HG03103 (cell line): ENCODE measurements at regions not wholly inside any gene's neighbourhood (a gene's known extent, or its start where the extent isn't known, plus 50 kb on each side); places are given as distances from the start of the nearest gene placed in this dataset.

Experiments used
- ATAC-seq: cut with Tn5 transposase; IDR thresholded peaks from one replicate; pipeline ENCODE4 v1.9.1; 2021; ENCODE audit warnings: low read depth; ENCODE audit not compliant: unreplicated experiment

DNA sequence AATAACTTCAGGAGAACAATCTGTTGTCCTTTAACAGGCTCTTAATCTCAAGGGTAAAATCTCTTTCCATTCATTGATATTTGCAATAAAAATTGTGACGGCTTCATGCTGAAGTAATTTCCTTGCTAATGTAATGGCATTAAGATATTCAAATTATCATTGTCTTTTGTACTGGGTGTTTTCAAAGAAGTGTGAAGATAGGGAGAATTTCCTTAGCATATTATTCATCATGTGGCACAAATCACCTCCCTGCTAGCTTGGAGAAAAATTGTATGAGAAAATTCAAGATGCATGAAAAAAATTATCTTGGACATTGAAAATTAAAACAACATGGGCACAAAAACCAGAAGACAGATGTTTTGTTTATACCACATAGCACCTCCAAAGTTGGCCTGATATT is 63.6 kb upstream of the ARID2 start:
- no peak for ATAC-seq

DNA sequence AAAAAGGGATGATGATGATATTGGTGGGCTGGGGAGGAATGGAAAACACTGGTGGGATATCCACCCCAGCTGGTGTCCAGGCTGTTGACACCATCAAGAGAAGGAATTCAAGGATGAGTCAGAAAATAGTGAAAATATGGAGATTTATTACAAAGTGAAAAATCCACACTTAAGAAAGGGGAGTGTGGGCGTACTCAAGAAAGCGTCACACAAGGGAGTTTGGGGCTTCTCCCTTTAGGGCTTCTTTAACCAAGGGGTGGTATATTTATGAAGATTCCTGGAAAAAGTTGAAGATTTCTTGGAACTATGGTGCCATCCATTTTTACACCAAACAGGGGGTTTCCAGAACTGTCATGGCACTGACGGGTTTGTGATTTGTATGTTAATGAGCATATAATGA is 63.1 kb upstream of the ARID2 start:
- no peak for ATAC-seq

DNA sequence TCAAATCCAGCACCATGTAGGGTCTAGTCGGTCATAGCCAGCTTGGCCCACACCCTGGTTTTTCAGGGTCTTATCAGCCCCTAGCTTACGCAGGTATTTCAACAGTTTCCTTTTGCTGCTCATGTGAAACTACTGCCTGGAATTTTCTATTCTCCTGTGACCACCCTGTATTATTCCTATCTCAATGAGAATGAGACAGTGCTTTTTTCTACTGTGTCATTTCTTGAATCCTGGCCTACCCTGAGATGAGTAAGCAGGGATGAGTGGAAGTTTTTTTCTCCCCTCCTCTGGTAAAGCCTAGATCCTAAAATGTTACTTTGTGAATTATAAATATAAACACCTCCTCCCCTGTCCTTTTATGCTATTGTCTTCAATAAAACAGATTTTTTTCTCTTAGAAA is 62.7 kb upstream of the ARID2 start:
- ATAC-seq, result no peak

DNA sequence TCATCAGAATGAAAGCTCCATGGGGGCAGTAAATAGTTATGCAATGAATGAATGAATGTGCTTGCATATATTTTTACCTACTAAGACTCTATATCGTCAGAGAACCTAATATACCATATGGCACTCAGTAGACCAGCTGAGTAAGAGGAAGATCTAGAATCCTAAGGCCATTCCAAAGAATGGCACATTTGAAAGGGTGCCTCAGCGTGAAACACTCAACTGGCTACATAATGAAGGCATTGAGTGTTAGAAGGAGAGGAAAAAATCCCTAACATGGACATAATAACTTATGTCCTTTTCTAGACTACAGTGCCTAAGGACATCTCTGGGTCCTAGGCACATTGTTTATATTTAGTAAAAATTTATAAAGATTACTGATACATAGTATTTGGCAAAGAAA is 61.7 kb upstream of the ARID2 start:
- no peak for ATAC-seq

DNA sequence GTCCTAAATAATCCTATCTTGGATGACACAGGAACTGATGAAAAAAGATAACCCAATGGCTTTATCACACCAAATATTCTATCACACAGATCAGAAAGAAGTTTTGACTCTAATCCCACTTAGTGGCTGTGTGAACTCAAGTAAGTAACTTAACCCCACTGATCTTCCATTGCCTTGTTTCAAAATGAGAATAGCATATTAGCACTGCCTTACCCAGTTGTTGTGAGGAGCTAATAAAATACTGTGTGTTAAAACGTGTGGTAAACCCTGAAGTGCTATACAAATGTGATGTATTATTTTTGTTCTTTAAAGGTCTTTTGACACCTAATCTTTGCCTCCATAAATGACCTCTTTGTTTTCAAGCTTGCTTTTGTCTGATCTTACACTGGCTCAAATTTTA is 60.9 kb upstream of the ARID2 start:
- ATAC-seq, result no peak

DNA sequence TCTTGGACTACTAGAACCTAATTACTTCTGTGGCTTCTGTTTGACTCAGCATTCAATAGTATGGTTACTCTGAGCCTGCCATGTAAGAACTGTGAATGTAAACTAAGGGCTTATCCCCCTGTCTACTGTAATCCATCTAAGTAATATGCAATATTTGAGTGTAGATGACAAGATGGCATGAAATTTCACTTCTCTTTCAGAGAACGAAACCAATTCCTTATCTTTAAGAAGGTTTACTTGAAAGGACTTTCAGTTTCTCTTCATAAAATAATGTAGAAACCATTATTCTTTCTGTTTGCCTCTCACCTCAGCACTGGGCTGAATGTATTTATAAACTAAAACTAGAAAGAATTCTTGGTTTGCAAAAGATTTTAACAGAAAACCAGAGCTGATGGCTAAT is 60.4 kb upstream of the ARID2 start:
- peak; percentile 67 for ATAC-seq

DNA sequence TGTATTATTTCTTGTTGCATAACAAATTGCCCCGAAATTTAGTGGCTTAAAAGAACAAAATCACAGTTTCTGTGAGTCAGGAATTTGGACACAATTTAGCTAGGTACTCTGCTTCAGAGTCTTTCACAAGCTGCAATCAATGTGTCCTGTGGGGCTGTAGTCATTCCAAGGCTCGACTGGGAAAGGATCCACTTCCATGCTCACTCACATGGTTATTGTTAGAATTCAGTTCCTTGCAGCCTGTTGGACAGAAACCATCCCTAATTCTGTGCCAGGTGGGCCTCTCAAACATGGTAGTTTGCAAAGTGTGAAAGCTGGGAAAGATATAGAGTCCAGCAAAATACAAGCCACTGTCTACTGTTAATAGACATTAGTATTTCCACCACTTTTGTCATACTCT is 59.7 kb upstream of the ARID2 start:
- ATAC-seq, result no peak

DNA sequence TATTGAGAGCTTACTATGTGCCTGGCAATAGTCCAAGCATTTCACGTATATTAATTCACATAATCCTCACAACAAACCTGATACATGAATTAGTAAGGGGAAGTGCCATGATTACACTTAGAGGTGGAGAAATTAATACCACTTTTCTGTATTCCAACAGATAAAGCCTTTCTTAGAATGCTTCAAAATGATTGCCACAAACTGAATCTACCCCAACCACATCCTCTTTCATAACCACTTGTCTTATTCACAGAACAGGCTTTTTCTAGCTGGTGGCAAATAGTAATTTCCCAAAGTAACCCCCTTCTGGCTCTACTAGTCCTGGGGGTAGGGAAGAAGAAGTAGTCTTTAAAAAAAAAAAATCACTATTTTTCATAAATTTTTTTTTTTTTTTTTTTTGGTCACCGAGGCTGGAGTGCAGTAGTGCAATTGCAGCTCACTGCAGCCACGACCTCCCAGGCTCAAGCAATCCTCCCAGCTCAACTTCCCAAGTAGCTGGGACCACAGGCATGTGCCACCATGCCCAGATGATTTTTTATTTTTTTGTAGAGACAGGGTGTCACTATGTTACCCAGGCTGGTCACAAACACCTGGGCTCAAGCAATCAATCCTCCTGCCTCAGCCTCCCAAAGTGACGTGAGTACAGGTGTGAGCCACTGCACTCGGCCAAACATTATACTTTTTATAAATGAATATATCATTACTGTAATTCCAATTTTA is 59.0 kb upstream of the ARID2 start:
- ATAC-seq, result peak; percentile 66

DNA sequence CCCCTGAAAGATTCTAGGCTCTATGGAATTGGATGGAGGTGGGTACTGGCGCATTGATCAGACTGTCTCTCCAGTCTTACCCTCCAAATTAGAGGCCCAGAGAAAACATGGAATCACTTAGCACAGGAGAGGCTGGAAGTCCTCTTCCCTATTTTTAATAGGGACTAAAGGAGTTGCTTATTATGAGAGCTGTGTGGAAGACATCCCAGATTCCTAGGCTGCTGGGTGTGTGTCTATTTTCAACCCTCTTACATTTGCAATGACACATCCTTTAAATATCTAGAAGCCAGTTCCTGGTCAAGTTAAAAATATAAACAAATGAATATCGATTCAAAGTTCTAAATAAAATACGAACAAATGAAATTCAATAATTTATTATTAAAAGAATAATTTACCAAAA is 58.3 kb upstream of the ARID2 start:
- ATAC-seq, result no peak

DNA sequence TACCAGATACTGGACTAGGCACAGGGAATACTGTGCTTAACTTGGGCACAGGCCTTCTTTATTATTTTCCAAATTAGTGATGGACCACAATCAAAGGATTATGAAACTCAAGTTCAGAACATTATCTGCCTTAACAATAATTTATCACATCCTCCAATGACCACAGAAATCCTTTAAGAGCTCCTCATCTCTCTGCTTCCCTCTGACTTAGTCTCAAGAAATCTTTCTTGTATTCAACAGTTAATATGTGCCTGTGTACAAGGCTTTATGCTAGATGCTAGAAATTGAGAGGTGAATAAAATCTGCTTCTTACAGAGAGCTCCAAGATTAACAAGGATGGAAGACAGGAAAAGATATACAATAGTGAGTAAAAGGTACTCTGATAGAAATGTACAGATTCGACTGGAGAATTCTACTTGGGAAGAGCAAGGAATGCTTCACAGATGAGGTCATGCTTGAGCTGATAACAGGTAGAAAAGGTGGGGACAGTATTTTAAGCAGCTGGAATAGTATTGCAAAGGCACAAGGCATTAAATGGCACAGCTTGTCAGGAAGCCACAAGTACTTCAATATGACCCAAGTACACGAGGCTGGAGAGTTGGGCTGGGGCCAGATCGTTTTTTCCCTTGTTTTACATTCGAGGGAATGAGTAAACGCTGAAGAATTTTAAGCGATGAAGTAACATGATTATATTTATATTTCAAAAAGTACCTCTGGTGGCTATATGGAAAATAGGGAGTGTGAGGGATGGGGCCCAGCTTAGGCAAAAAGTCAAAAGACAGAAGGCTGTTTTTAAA is 55.1 kb upstream of the ARID2 start:
- no peak for ATAC-seq

DNA sequence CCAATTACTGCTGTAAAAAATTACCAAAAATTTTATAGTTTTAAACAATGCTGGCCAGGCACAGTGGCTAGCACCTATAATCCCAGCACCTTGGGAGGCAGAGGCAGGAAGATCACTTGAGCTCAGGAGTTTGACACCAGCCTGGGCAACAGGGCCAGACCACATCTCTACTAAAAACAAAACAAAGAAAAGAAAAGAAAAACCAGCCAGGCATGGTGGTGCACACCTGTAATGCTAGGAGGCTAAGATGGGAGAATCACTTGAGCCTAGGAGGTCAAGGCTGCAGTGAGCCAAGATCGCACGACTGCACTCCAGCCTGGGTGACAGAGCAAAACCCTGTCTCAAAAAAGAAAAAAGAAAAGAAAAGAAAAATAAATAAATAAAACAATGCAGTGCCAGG is 54.0 kb upstream of the ARID2 start:
- no peak for ATAC-seq
